IPS DF 4.7 (cell line): ENCODE measurements at regions not wholly inside any gene's neighbourhood (a gene's known extent, or its start where the extent isn't known, plus 50 kb on each side); places are given as distances from the start of the nearest gene placed in this dataset.
A peak's percentile ranks its signal among the peaks of the same experiment; 100 is the strongest.

ENCODE experiments used
- DNase-seq: peaks from one replicate; pipeline ENCODE4 v3.0.0-alpha.2; 2013; ENCODE audit warnings: low spot score; ENCODE audit errors: extremely low read depth

- no peak for DNase-seq
These were observed 196.0 kb downstream of the MAFB start for GRCh38 chr20:40493071-40493470.

GRCh38 chr20:40491009-40491590 lies 197.9 kb downstream of the MAFB start:
- no peak for DNase-seq

GRCh38 chr20:40489886-40490285 lies 199.2 kb downstream of the MAFB start:
- no peak for DNase-seq

GRCh38 chr20:40488401-40488800 lies 200.6 kb downstream of the MAFB start:
- no peak for DNase-seq

GRCh38 chr20:40486297-40486696 lies 202.7 kb downstream of the MAFB start:
- no peak for DNase-seq

- DNase-seq = no peak
These were observed 207.1 kb downstream of the MAFB start for GRCh38 chr20:40481743-40482458.

- no peak for DNase-seq
These were observed 207.7 kb downstream of the MAFB start for GRCh38 chr20:40481337-40481736.

GRCh38 chr20:40477805-40478204 lies 211.2 kb downstream of the MAFB start:
- DNase-seq = no peak

GRCh38 chr20:40476461-40476860 lies 212.6 kb downstream of the MAFB start:
- no peak for DNase-seq

GRCh38 chr20:40472905-40473304 lies 216.1 kb downstream of the MAFB start:
- no peak for DNase-seq

- DNase-seq = peak; percentile 16
These were observed 217.8 kb downstream of the MAFB start for GRCh38 chr20:40471261-40471629.

GRCh38 chr20:40470445-40471260 lies 218.4 kb downstream of the MAFB start:
- DNase-seq = no peak

GRCh38 chr20:40468759-40469158 lies 220.3 kb downstream of the MAFB start:
- DNase-seq = no peak

- no peak for DNase-seq
These were observed 221.2 kb downstream of the MAFB start for GRCh38 chr20:40467703-40468411.

- DNase-seq = no peak
These were observed 222.0 kb downstream of the MAFB start for GRCh38 chr20:40467067-40467466.

- DNase-seq = no peak
These were observed 224.3 kb downstream of the MAFB start for GRCh38 chr20:40464731-40465208.

GRCh38 chr20:40463171-40463570 lies 225.9 kb downstream of the MAFB start:
- DNase-seq = no peak

- DNase-seq = no peak
These were observed 226.5 kb downstream of the MAFB start for GRCh38 chr20:40462566-40462965.

GRCh38 chr20:40459299-40459698 lies 229.7 kb downstream of the MAFB start:
- no peak for DNase-seq

GRCh38 chr20:40457404-40457803 lies 231.6 kb downstream of the MAFB start:
- DNase-seq = no peak

- DNase-seq = no peak
These were observed 236.3 kb downstream of the MAFB start for GRCh38 chr20:40452758-40453157.

- no peak for DNase-seq
These were observed 237.5 kb downstream of the MAFB start for GRCh38 chr20:40451552-40451951.
